HG03097 (cell line): ENCODE measurements at regions not wholly inside any gene's neighbourhood (a gene's known extent, or its start where the extent isn't known, plus 50 kb on each side); places are given as distances from the start of the nearest gene placed in this dataset.

Source experiments
- ATAC-seq: cut with Tn5 transposase; IDR thresholded peaks from one replicate; pipeline ENCODE4 v1.9.1; 2021; ENCODE audit not compliant: unreplicated experiment, low FRiP score

- no peak for ATAC-seq
Measured at GRCh38 chr5:30957591-30957990, 235.9 kb upstream of the CDH6 start.

- ATAC-seq: no peak
Measured at GRCh38 chr5:30956251-30956650, 237.2 kb upstream of the CDH6 start.

GRCh38 chr5:30937070-30937469, 256.4 kb upstream of the CDH6 start:
- no peak for ATAC-seq

- no peak for ATAC-seq
Measured at GRCh38 chr5:30933599-30933998, 259.9 kb upstream of the CDH6 start.

- no peak for ATAC-seq
Measured at GRCh38 chr5:30932273-30933017, 261.0 kb upstream of the CDH6 start.

- no peak for ATAC-seq
Measured at GRCh38 chr5:30930736-30931135, 262.8 kb upstream of the CDH6 start.

- ATAC-seq: no peak
Measured at GRCh38 chr5:30928956-30929355, 264.5 kb upstream of the CDH6 start.

- no peak for ATAC-seq
Measured at GRCh38 chr5:30926218-30926617, 267.3 kb upstream of the CDH6 start.

GRCh38 chr5:30921388-30921787, 272.1 kb upstream of the CDH6 start:
- ATAC-seq: no peak

- no peak for ATAC-seq
Measured at GRCh38 chr5:30918171-30918570, 275.3 kb upstream of the CDH6 start.

GRCh38 chr5:30908356-30908755, 285.1 kb upstream of the CDH6 start:
- ATAC-seq: no peak

GRCh38 chr5:30900367-30900766, 293.1 kb upstream of the CDH6 start:
- ATAC-seq: no peak

- ATAC-seq: no peak
Measured at GRCh38 chr5:30894811-30895210, 298.7 kb upstream of the CDH6 start.

GRCh38 chr5:30891660-30892059, 301.8 kb upstream of the CDH6 start:
- no peak for ATAC-seq

GRCh38 chr5:30890377-30890776, 303.1 kb upstream of the CDH6 start:
- ATAC-seq: no peak

- ATAC-seq: no peak
Measured at GRCh38 chr5:30880514-30880913, 313.0 kb upstream of the CDH6 start.

GRCh38 chr5:30879887-30880286, 313.6 kb upstream of the CDH6 start:
- ATAC-seq: no peak

GRCh38 chr5:30878746-30879145, 314.7 kb upstream of the CDH6 start:
- no peak for ATAC-seq

GRCh38 chr5:30878296-30878695, 315.2 kb upstream of the CDH6 start:
- ATAC-seq: no peak

- ATAC-seq: no peak
Measured at GRCh38 chr5:30874241-30875034, 319.0 kb upstream of the CDH6 start.

- no peak for ATAC-seq
Measured at GRCh38 chr5:30871196-30871595, 322.3 kb upstream of the CDH6 start.

GRCh38 chr5:30867711-30868110, 325.8 kb upstream of the CDH6 start:
- ATAC-seq: no peak
